ENCODE measurements at regions not wholly inside any gene's neighbourhood (a gene's known extent, or its start where the extent isn't known, plus 50 kb on each side); places are given as distances from the start of the nearest gene placed in this dataset.

DNA sequence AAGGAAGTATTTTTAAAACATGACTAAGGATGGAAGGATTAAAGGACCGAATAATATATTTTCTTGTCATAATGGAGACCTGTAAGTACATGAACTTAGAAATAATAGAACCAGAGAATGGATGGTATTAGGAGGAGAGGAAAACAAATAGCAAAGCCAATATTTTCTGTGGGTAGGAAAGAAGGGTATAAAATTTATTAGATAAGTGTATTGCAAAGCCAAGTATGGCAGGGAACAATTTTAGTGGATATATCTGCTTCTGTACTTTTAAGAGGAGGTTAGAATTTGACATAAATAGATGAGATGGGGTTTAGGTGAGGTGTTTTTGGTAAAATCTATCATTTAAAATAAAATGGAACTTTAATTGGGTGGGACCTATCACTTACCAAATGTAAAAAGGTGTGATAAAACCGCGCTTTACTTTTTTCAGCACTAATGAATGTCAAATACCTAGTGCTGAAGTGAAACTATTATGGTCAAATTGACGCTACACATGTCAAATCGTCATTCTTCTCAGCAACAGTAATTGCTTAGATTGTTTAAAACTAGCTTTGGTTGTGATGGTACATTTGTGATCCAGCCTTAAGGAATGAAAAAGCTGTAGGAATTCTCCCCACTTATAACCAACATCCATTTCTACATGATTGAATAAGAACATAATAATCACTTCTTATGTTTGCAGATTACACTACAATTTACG, 78.1 kb upstream of the ZEB2 start:
- Mint-ChIP-seq H3K4me3 (ENCODE audit: unreplicated experiment) (no peak overlapping the region), H3K4me1 (ENCODE audit: low read depth, unreplicated experiment) (peaks cover 8% of the 10 kb centered on the region), H3K27ac (ENCODE audit: unreplicated experiment) (no peak overlapping the region), H3K27me3 (ENCODE audit: low read depth, unreplicated experiment) (no peaks in the 10 kb centered on the region), H3K9me3 (ENCODE audit: unreplicated experiment) (no peaks in the 10 kb centered on the region), H3K36me3 (ENCODE audit: low read depth, unreplicated experiment) (no peaks in the 10 kb centered on the region)
- DNase-seq (ENCODE audit: low read depth), result no peak
- Histone ChIP-seq H3K4me3 (ENCODE audit: insufficient read depth, low read depth, low read length) (no peak overlapping the region), H3K4me2 (ENCODE audit: low read length) (no peak overlapping the region), H3K27ac (ENCODE audit: low read depth, low read length) (no peak overlapping the region), H3K9ac (ENCODE audit: low read length) (no peak overlapping the region), H3K9me3 (ENCODE audit: insufficient read depth, low read depth, low read length) (no peaks in the 10 kb centered on the region), H3K4me1 (ENCODE audit: insufficient read depth, low read length) (peaks cover 3% of the 10 kb centered on the region), H2AFZ (ENCODE audit: low read depth, low read length) (no peak overlapping the region), H3K36me3 (ENCODE audit: insufficient read depth, low read length) (no peaks in the 10 kb centered on the region), H3K79me2 (ENCODE audit: insufficient read depth, low read length) (no peaks in the 10 kb centered on the region), H3K27me3 (ENCODE audit: insufficient read depth, low read length) (no peaks in the 10 kb centered on the region), H4K20me1 (ENCODE audit: insufficient read depth, low read length) (no peaks in the 10 kb centered on the region)
- FAIRE-seq, result no peak
- no peak for TF ChIP-seq EZH2 (IDR thresholded peaks at IDR 0.05; ENCODE audit: insufficient read depth, low read length)
- TF ChIP-seq, protein P1, sequence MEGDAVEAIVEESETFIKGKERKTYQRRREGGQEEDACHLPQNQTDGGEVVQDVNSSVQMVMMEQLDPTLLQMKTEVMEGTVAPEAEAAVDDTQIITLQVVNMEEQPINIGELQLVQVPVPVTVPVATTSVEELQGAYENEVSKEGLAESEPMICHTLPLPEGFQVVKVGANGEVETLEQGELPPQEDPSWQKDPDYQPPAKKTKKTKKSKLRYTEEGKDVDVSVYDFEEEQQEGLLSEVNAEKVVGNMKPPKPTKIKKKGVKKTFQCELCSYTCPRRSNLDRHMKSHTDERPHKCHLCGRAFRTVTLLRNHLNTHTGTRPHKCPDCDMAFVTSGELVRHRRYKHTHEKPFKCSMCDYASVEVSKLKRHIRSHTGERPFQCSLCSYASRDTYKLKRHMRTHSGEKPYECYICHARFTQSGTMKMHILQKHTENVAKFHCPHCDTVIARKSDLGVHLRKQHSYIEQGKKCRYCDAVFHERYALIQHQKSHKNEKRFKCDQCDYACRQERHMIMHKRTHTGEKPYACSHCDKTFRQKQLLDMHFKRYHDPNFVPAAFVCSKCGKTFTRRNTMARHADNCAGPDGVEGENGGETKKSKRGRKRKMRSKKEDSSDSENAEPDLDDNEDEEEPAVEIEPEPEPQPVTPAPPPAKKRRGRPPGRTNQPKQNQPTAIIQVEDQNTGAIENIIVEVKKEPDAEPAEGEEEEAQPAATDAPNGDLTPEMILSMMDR (IDR thresholded peaks at IDR 0.05; ENCODE audit: insufficient read depth, low read depth, low read length), result no peak

DNA sequence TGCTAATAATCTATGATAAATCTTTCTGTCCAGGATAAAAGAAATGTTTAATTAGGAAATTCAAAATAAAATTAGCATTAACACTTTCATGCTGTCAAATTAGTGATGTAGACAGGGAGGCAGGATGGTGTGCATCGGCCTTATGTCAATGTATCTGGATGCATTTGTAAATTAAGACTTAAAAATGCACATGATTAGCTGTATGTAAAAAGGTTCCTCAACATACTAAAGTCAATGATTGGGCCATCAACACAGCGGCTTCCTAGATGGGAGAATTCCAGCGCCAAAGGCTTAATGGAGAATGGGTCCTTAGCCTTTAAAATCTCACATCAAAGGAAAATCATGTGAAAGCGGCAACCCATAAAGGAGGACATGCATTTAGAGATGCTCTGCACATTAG, 77.5 kb upstream of the ZEB2 start:
- no peaks in the 10 kb centered on the region for H3K36me3 ChIP-seq (ENCODE audit: insufficient read depth, low read length)
- H3K4me1 ChIP-seq (ENCODE audit: insufficient read depth, low read length), result peaks cover 3% of the 10 kb centered on the region
- DNase-seq (ENCODE audit: low read depth) (no peak), FAIRE-seq (no peak)
- no peaks in the 10 kb centered on the region for H3K79me2 ChIP-seq (ENCODE audit: insufficient read depth, low read length)
- Mint-ChIP-seq H3K9me3 (ENCODE audit: unreplicated experiment) (no peaks in the 10 kb centered on the region), H3K27me3 (ENCODE audit: low read depth, unreplicated experiment) (no peaks in the 10 kb centered on the region), H3K27ac (ENCODE audit: unreplicated experiment) (no peak overlapping the region), H3K4me3 (ENCODE audit: unreplicated experiment) (no peak overlapping the region), H3K36me3 (ENCODE audit: low read depth, unreplicated experiment) (no peaks in the 10 kb centered on the region), H3K4me1 (ENCODE audit: low read depth, unreplicated experiment) (peaks cover 8% of the 10 kb centered on the region)
- TF ChIP-seq EZH2 (IDR thresholded peaks at IDR 0.05; ENCODE audit: insufficient read depth, low read length), result no peak
- TF ChIP-seq, protein P1 (IDR thresholded peaks at IDR 0.05; ENCODE audit: insufficient read depth, low read depth, low read length), result no peak
- H3K27ac ChIP-seq (ENCODE audit: low read depth, low read length), result no peak overlapping the region
- H3K9me3 ChIP-seq (ENCODE audit: insufficient read depth, low read depth, low read length), result no peaks in the 10 kb centered on the region
- H3K4me2 ChIP-seq (ENCODE audit: low read length), result no peak overlapping the region
- no peak overlapping the region for H2AFZ ChIP-seq (ENCODE audit: low read depth, low read length)
- H3K9ac ChIP-seq (ENCODE audit: low read length), result no peak overlapping the region
- no peaks in the 10 kb centered on the region for H4K20me1 ChIP-seq (ENCODE audit: insufficient read depth, low read length)
- no peaks in the 10 kb centered on the region for H3K27me3 ChIP-seq (ENCODE audit: insufficient read depth, low read length)
- no peak overlapping the region for H3K4me3 ChIP-seq (ENCODE audit: insufficient read depth, low read depth, low read length)

Data from astrocyte (in vitro differentiated cells and primary cell).